DOHH2 (cell line): ENCODE measurements at regions not wholly inside any gene's neighbourhood (a gene's known extent, or its start where the extent isn't known, plus 50 kb on each side); places are given as distances from the start of the nearest gene placed in this dataset.

Source experiments
- CTCF ChIP-seq: fragments of 200-600 bp; sonication (generic); IDR thresholded peaks from one replicate; pipeline ENCODE4 v1.5.1; 2014; ENCODE audit warnings: antibody characterized with exemption, mild to moderate bottlenecking, low read depth, low read length; ENCODE audit not compliant: poor library complexity, severe bottlenecking
- EZH2phosphoT487 ChIP-seq: fragments of 200-600 bp; sonication (generic); IDR thresholded peaks from 2 replicates; pipeline ENCODE4 v1.6.1; 2017; ENCODE audit warnings: borderline replicate concordance, mild to moderate bottlenecking, antibody characterized with exemption, low read length, moderate library complexity, mixed read lengths

DNA sequence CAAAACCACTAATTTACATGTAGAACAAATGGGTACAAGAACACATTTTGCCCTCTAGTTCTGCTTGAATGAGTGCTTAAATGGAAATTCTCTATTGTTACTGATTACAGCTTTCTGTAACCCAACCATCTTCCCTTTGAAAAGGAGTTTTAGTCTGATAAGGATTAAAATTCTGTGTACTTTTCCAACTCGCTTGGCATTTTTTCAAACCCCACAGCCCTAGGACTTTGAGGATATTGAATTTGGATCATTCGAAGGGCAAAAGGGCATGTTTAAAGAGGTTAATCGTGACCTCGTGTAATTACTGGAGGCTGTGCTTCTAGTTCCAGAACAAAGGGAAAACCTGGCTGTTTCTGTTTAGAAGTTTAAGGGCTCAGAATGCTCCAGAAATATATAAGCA is 432.3 kb downstream of the PID1 start:
- TF ChIP-seq CTCF (no peak), EZH2phosphoT487 (no peak)
